ENCODE measurements at regions not wholly inside any gene's neighbourhood (a gene's known extent, or its start where the extent isn't known, plus 50 kb on each side); places are given as distances from the start of the nearest gene placed in this dataset.
"Not testable (repeated sequence)": the region's sequence is repeated elsewhere in the genome, so short reads cannot be mapped to it uniquely, and the experiment has no call there.

DNA sequence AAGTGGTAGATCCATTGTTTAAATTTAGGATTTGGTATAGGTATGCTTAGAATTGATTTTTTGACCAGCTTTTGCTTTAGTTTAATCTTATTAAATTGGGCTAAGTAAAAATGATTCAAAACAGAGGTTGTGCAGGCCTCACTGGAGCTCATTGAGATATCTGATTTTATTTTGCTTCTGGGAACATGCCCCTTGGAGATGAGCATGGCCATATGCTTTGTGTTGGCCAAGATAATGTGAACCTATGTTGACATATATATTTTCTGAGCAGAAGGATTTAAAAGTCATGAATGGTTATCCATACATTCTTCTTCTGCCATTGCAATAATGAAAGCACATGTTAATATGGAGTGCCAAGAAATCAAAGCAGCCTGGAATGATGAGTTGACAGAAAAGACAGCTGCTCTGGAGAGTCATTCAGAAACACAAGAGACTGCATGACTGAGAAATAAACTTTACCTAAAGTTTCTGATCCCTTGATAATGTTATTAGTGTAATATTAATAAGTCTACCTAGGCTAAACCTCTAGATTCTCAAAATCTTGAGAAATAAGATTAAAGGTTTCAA is 489.7 kb upstream of the GNPDA2 start:
- ATAC-seq (replicated peaks; ENCODE audit: extremely low read depth, poor library complexity, severe bottlenecking), result no peak
- H3K4me3 Mint-ChIP-seq, result no peak overlapping the region
- DNase-seq (ENCODE audit: low spot score in 2 of 2), result no peak
- no peaks in the 10 kb centered on the region for H3K4me1 Mint-ChIP-seq
- H3K27me3 Mint-ChIP-seq, result no peaks in the 10 kb centered on the region
- no peak overlapping the region for H3K27ac Mint-ChIP-seq (ENCODE audit: low read depth)
- H3K9me3 Mint-ChIP-seq, result peaks cover 9% of the 10 kb centered on the region
- H3K36me3 Mint-ChIP-seq (ENCODE audit: insufficient read depth), result no peaks in the 10 kb centered on the region

DNA sequence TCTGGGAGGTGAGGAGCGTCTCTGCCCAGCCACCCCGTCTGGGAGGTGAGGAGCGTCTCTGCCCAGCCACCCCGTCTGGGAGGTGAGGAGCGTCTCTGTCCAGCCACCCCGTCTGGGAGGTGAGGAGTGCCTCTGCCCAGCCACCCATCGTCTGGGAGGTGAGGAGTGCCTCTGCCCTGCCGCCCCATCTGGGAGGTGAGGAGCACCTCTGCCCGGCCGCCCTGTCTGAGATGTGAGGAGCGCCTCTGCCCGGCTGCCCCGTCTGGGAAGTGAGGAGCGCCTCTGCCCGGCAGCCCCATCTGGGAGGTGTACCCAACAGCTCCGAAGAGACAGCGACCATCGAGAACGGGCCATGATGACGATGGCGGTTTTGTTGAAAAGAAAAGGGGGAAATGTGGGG is 482.1 kb upstream of the GNPDA2 start:
- not testable (repeated sequence) for H3K36me3 Mint-ChIP-seq (ENCODE audit: insufficient read depth); ATAC-seq (replicated peaks; ENCODE audit: extremely low read depth, poor library complexity, severe bottlenecking); H3K4me3 Mint-ChIP-seq; H3K4me1 Mint-ChIP-seq; H3K27me3 Mint-ChIP-seq; H3K27ac Mint-ChIP-seq (ENCODE audit: low read depth); DNase-seq (ENCODE audit: low spot score in 2 of 2)
- H3K9me3 Mint-ChIP-seq, result peaks cover 28% of the 10 kb centered on the region

DNA sequence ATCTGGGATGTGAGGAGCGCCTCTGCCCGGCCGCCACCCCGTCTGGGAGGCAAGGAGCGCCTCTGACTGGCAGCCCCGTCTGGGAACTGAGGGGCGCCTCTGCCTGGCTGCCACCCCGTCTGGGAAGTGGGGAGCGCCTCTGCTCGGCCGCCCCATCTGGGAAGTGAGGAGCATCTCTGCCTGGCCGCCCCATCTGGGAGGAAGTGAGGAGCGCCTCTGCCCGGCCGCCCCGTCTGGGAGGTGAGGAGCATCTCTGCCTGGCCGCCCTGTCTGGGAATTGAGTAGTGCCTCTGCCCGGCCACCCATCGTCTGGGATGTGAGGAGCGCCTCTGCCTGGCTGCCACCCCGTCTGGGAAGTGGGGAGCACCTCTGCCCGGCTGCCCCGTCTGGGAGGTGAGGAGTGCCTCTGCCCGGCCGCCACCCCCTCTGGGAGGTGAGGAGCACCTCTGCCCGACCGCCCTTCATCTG is 481.5 kb upstream of the GNPDA2 start:
- not testable (repeated sequence) for H3K36me3 Mint-ChIP-seq (ENCODE audit: insufficient read depth); H3K4me3 Mint-ChIP-seq; H3K27me3 Mint-ChIP-seq; DNase-seq (ENCODE audit: low spot score in 2 of 2); ATAC-seq (replicated peaks; ENCODE audit: extremely low read depth, poor library complexity, severe bottlenecking); H3K4me1 Mint-ChIP-seq; H3K27ac Mint-ChIP-seq (ENCODE audit: low read depth)
- peaks cover 28% of the 10 kb centered on the region for H3K9me3 Mint-ChIP-seq

DNA sequence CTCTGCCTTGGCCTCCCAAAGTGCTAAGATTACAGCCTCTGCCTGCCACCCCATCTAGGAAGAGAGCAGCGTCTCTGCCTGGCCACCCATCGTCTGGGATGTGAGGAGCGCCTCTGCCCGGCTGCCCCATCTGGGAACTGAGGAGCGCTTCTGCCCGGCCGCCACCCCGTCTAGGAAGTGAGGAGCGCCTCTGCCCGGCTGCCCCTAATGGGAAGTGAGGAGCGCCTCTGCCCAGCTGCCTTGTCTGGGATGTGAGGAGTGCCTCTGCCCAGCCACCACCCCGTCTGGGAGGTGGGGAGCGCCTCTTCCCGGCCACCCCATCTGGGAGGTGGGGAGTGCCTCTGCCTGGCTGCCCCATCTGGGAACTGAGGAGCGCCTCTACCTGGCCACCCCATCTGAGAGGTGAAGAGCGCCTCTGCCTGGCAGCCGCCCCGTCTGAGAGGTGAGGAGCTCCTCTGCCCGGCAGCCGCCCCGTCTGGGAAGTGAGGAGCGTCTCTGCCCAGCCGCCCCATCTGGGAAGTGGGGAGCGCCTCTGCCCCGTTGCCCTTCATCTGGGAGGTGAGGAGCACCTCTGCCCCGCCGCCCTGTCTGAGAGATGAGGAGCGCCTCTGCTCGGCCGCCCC is 481.0 kb upstream of the GNPDA2 start:
- H3K4me3 Mint-ChIP-seq; H3K4me1 Mint-ChIP-seq; DNase-seq (ENCODE audit: low spot score in 2 of 2); ATAC-seq (replicated peaks; ENCODE audit: extremely low read depth, poor library complexity, severe bottlenecking); H3K27ac Mint-ChIP-seq (ENCODE audit: low read depth); H3K27me3 Mint-ChIP-seq; H3K36me3 Mint-ChIP-seq (ENCODE audit: insufficient read depth): not testable (repeated sequence)
- peaks cover 31% of the 10 kb centered on the region for H3K9me3 Mint-ChIP-seq

GRCh38 chr4:45199736-45200135 is 473.4 kb upstream of the GNPDA2 start:
- Mint-ChIP-seq H3K4me3 (no peak overlapping the region), H3K4me1 (no peaks in the 10 kb centered on the region), H3K9me3 (peaks cover 20% of the 10 kb centered on the region), H3K27ac (ENCODE audit: low read depth) (no peak overlapping the region), H3K36me3 (ENCODE audit: insufficient read depth) (no peaks in the 10 kb centered on the region), H3K27me3 (no peaks in the 10 kb centered on the region)
- DNase-seq (ENCODE audit: low spot score in 2 of 2) (no peak), ATAC-seq (replicated peaks; ENCODE audit: extremely low read depth, poor library complexity, severe bottlenecking) (no peak)

- Mint-ChIP-seq H3K27ac (ENCODE audit: low read depth) (no peak overlapping the region), H3K4me1 (no peaks in the 10 kb centered on the region), H3K36me3 (ENCODE audit: insufficient read depth) (no peaks in the 10 kb centered on the region), H3K27me3 (no peaks in the 10 kb centered on the region), H3K4me3 (no peak overlapping the region), H3K9me3 (peaks cover 14% of the 10 kb centered on the region)
- DNase-seq (ENCODE audit: low spot score in 2 of 2) (no peak), ATAC-seq (replicated peaks; ENCODE audit: extremely low read depth, poor library complexity, severe bottlenecking) (no peak)
Observed at GRCh38 chr4:45188501-45188900, 462.1 kb upstream of the GNPDA2 start.

- no peaks in the 10 kb centered on the region for H3K27me3 Mint-ChIP-seq
- ATAC-seq (replicated peaks; ENCODE audit: extremely low read depth, poor library complexity, severe bottlenecking), result no peak
- no peaks in the 10 kb centered on the region for H3K36me3 Mint-ChIP-seq (ENCODE audit: insufficient read depth)
Observed at GRCh38 chr4:45186249-45186648, 459.9 kb upstream of the GNPDA2 start.

GRCh38 chr4:45183905-45184304 is 457.5 kb upstream of the GNPDA2 start:
- Mint-ChIP-seq H3K27me3 (no peaks in the 10 kb centered on the region), H3K36me3 (ENCODE audit: insufficient read depth) (no peaks in the 10 kb centered on the region), H3K9me3 (peaks cover 10% of the 10 kb centered on the region), H3K4me1 (no peaks in the 10 kb centered on the region), H3K4me3 (no peak overlapping the region), H3K27ac (ENCODE audit: low read depth) (no peak overlapping the region)
- DNase-seq (ENCODE audit: low spot score in 2 of 2), result no peak
- no peak for ATAC-seq (replicated peaks; ENCODE audit: extremely low read depth, poor library complexity, severe bottlenecking)

More at GRCh38 chr4:45186249-45186648, 459.9 kb upstream of the GNPDA2 start:
- DNase-seq (ENCODE audit: low spot score in 2 of 2), result no peak
- no peaks in the 10 kb centered on the region for H3K4me1 Mint-ChIP-seq
- peaks cover 10% of the 10 kb centered on the region for H3K9me3 Mint-ChIP-seq
- H3K4me3 Mint-ChIP-seq, result no peak overlapping the region
- no peak overlapping the region for H3K27ac Mint-ChIP-seq (ENCODE audit: low read depth)

DNA sequence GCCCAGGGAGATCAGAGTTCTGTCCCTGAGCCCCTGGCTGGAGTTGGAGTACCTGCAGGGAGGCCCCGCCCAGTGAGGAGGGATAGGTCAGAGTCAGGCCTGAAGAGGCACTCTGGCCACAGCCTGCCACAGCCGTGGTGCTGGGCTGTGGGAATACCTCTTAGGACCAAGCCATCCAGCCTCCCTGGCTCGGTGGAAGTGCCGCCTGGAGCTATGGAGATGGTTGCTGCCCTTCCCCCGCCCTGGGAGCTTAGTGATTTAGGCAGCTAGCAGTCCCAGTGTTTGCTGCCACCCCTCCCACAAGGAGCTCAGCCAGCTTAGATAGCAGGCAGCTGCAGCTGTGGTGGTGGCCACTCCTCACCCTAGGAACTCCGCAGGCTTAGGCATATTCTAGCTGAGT is 446.3 kb upstream of the GNPDA2 start:
- no peak for DNase-seq (ENCODE audit: low spot score in 2 of 2)
- Mint-ChIP-seq H3K36me3 (ENCODE audit: insufficient read depth) (no peaks in the 10 kb centered on the region), H3K4me3 (no peak overlapping the region), H3K27me3 (no peaks in the 10 kb centered on the region), H3K4me1 (no peaks in the 10 kb centered on the region), H3K9me3 (peaks cover 34% of the 10 kb centered on the region), H3K27ac (ENCODE audit: low read depth) (no peak overlapping the region)
- ATAC-seq (replicated peaks; ENCODE audit: extremely low read depth, poor library complexity, severe bottlenecking), result no peak

GRCh38 chr4:45160951-45161350 is 434.6 kb upstream of the GNPDA2 start:
- DNase-seq (ENCODE audit: low spot score in 2 of 2), result no peak
- Mint-ChIP-seq H3K27ac (ENCODE audit: low read depth) (no peak overlapping the region), H3K36me3 (ENCODE audit: insufficient read depth) (no peaks in the 10 kb centered on the region), H3K27me3 (no peaks in the 10 kb centered on the region), H3K4me3 (no peak overlapping the region), H3K9me3 (peaks cover 11% of the 10 kb centered on the region), H3K4me1 (no peaks in the 10 kb centered on the region)
- ATAC-seq (replicated peaks; ENCODE audit: extremely low read depth, poor library complexity, severe bottlenecking), result no peak

DNA sequence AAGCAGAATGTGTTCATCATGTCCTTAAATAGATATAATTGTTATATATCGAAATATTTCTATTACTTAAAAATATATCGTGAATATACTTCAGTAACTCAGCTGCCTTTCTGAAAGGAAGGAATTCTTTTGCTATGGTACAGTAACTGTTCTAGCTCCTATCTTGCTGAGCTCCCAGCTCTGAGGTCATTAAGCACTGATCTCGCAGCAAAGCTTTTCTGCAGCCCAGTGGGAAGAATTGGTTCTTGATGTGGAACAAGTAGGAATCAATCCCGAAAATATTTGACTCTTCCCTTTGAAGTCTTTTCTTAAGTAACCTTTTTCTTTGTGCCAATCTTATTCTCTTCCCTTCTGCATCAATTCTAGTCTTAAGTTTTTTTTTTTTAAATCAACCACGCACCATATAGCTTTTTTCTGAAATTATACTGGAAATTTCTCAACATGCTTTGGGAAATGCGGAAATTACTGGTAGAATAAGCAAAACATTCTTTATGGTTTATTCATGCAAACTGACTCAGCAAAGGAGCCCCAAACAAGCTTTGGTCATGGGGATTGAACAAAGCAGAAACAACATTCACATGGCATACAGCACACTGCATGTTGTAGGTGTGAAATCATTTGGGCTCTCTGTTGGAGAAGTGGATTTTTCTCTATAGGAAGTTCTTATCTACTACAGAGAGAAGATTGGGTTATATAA is 428.9 kb upstream of the GNPDA2 start:
- no peak overlapping the region for H3K27ac Mint-ChIP-seq (ENCODE audit: low read depth)
- H3K4me3 Mint-ChIP-seq, result no peak overlapping the region
- H3K9me3 Mint-ChIP-seq, result no peaks in the 10 kb centered on the region
- H3K36me3 Mint-ChIP-seq (ENCODE audit: insufficient read depth), result no peaks in the 10 kb centered on the region
- DNase-seq (ENCODE audit: low spot score in 2 of 2) (no peak), ATAC-seq (replicated peaks; ENCODE audit: extremely low read depth, poor library complexity, severe bottlenecking) (no peak)
- no peaks in the 10 kb centered on the region for H3K4me1 Mint-ChIP-seq
- H3K27me3 Mint-ChIP-seq, result no peaks in the 10 kb centered on the region

- Mint-ChIP-seq H3K36me3 (ENCODE audit: insufficient read depth) (no peaks in the 10 kb centered on the region), H3K27me3 (no peaks in the 10 kb centered on the region), H3K27ac (ENCODE audit: low read depth) (no peak overlapping the region), H3K9me3 (peaks cover 14% of the 10 kb centered on the region), H3K4me3 (no peak overlapping the region), H3K4me1 (no peaks in the 10 kb centered on the region)
- DNase-seq (ENCODE audit: low spot score in 2 of 2) (no peak), ATAC-seq (replicated peaks; ENCODE audit: extremely low read depth, poor library complexity, severe bottlenecking) (no peak)
Observed at GRCh38 chr4:45147866-45148265, 421.5 kb upstream of the GNPDA2 start.

DNA sequence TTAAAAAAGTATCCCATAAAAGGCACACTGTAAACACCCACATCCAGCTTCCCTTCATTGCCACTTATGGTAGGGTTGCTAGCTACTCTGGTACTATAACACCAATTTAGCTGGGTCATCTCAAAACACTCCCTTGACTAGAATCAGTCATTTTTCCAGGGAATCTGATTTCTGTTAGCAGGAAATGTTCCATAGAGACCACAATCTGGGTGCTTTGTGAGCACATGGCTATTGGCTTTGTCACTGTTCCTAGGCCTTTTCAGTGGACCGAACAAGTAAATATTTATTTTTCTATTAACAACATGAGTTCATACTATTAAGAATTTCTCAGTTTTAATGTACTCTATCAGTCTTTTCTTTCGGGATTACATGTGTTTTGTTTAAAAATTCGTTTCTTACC is 404.7 kb upstream of the GNPDA2 start:
- Mint-ChIP-seq H3K27ac (ENCODE audit: low read depth) (no peak overlapping the region), H3K4me1 (no peaks in the 10 kb centered on the region), H3K4me3 (no peak overlapping the region), H3K9me3 (peaks cover 17% of the 10 kb centered on the region), H3K27me3 (no peaks in the 10 kb centered on the region), H3K36me3 (ENCODE audit: insufficient read depth) (no peaks in the 10 kb centered on the region)
- no peak for ATAC-seq (replicated peaks; ENCODE audit: extremely low read depth, poor library complexity, severe bottlenecking)
- DNase-seq (ENCODE audit: low spot score in 2 of 2), result no peak

Data from central memory CD8-positive, alpha-beta T cell (primary cell).